Sigmoid colon (tissue), 6 donors: ENCODE measurements at regions not wholly inside any gene's neighbourhood (a gene's known extent, or its start where the extent isn't known, plus 50 kb on each side); places are given as distances from the start of the nearest gene placed in this dataset.

Experiments
- DNase-seq: peaks from one replicate; pipeline ENCODE4 v3.0.0-alpha.2; 2019
- H3K27ac ChIP-seq, 4 donors: fragments of 200-600 bp; sonication (generic); one replicate each; pipeline ENCODE4 v1.5.1; 2016 to 2019; ENCODE audit warnings: mild to moderate bottlenecking in 1 of 4
- H3K27me3 ChIP-seq, 3 donors: fragments of 200-600 bp; sonication (generic); one replicate each; pipeline ENCODE4 v1.5.1; 2019; ENCODE audit warnings: mild to moderate bottlenecking in 1 of 3
- H3K36me3 ChIP-seq, 4 donors: fragments of 200-600 bp; sonication (generic); one replicate each; pipeline ENCODE4 v1.5.1; 2016 to 2019
- H3K4me1 ChIP-seq, 4 donors: fragments of 200-600 bp; sonication (generic); one replicate each; pipeline ENCODE4 v1.5.1; 2017 to 2019
- H3K4me3 ChIP-seq, 4 donors: fragments of 200-600 bp; sonication (generic); one replicate each; pipeline ENCODE4 v1.5.1; 2017 to 2019; ENCODE audit warnings: mild to moderate bottlenecking in 2 of 4, moderate library complexity in 1 of 4
- H3K9me3 ChIP-seq, 4 donors: fragments of 200-600 bp in 3 of 4; sonication (generic) in 3 of 4; one replicate each; pipeline versions ENCODE4 v1.5.1 to v1.6.1; 2013 to 2019
- CTCF ChIP-seq, 4 experiments: fragments of 450-650 bp in 3 of 4; fragments of 200-600 bp in 1 of 4; IDR thresholded peaks; one replicate each; pipeline ENCODE4 v1.5.1; 2016 to 2019; ENCODE audit warnings: antibody characterized with exemption in 4 of 4, mild to moderate bottlenecking in 3 of 4, moderate library complexity in 2 of 4
- EP300 ChIP-seq, 4 donors: sonication (generic); formaldehyde crosslinking; IDR thresholded peaks; one replicate each; pipeline ENCODE4 v1.6.1; 2017; ENCODE audit warnings: antibody characterized with exemption in 4 of 4
- POLR2A ChIP-seq, 2 donors: fragments of 450-650 bp; IDR thresholded peaks; one replicate each; pipeline ENCODE4 v1.6.1; 2016; ENCODE audit warnings: antibody characterized with exemption in 2 of 2, mild to moderate bottlenecking in 2 of 2, moderate library complexity in 2 of 2
- POLR2AphosphoS5 ChIP-seq, 4 donors: sonication (generic); formaldehyde crosslinking; IDR thresholded peaks; one replicate each; pipeline ENCODE4 v1.6.1; 2017; ENCODE audit warnings: antibody characterized with exemption in 4 of 4
- whole genome bisulfite sequencing, 2 donors: extraction: QIAGEN DNeasy Blood & Tissue Kit; methylation state at CpG; one replicate each; pipeline ENCODE4 v1.1.7; 2013; 5-methylcytosine and 5-hydroxymethylcytosine counted together
- intact Hi-C: fragments of 100-400 bp; cut with DNase I; formaldehyde crosslinking; loops from one replicate; pipeline ENCODE4 v1.15.1; 2023
- donor health status: healthy with polysubstance abuse.
- donor health status: healthy.

- TF ChIP-seq POLR2A (IDR thresholded peaks at IDR 0.05): no peak
- TF ChIP-seq EP300 (IDR thresholded peaks at IDR 0.05): no peak
- TF ChIP-seq POLR2AphosphoS5 (IDR thresholded peaks at IDR 0.05): no peak
- no peak for TF ChIP-seq CTCF (IDR thresholded peaks at IDR 0.05)
- Histone ChIP-seq H3K4me3 (no peak overlapping the region), H3K36me3 (no peaks in the 10 kb centered on the region), H3K27ac (no peak overlapping the region), H3K27me3 (no peaks in the 10 kb centered on the region), H3K9me3 (no peaks in the 10 kb centered on the region), H3K4me1 (no peaks in the 10 kb centered on the region)
- no peak for DNase-seq
- intact Hi-C loops: no loop called here
- WGBS, 2 donors: 83 to 87% methylated on average over 3 of the region's 3 CpGs
Observed at GRCh38 chr4:108391701-108392455, 223.1 kb upstream of the LEF1 start.

- 94 to 96% methylated on average over 2 of the region's 2 CpGs for WGBS, 2 donors
- no peak for DNase-seq
Observed at GRCh38 chr4:108385076-108385475, 216.3 kb upstream of the LEF1 start.

GRCh38 chr4:108384544-108384943 lies 215.8 kb upstream of the LEF1 start:
- H3K4me3 ChIP-seq: no peak overlapping the region
- H3K36me3 ChIP-seq: no peaks in the 10 kb centered on the region
- no peak for TF ChIP-seq POLR2A (IDR thresholded peaks at IDR 0.05)
- no peak for TF ChIP-seq EP300 (IDR thresholded peaks at IDR 0.05)
- TF ChIP-seq POLR2AphosphoS5 (IDR thresholded peaks at IDR 0.05): no peak
- TF ChIP-seq CTCF (IDR thresholded peaks at IDR 0.05): no peak
- no peak overlapping the region for H3K27ac ChIP-seq
- H3K4me1 ChIP-seq: no peaks in the 10 kb centered on the region
- no peaks in the 10 kb centered on the region for H3K27me3 ChIP-seq
- DNase-seq: no peak
- intact Hi-C loops: no loop called here
- WGBS, 2 donors: 80 to 99% methylated on average over 1 of the region's 1 CpG
- no peaks in the 10 kb centered on the region for H3K9me3 ChIP-seq

More at GRCh38 chr4:108385076-108385475, 216.3 kb upstream of the LEF1 start:
- intact Hi-C loops: no loop called here
- no peaks in the 10 kb centered on the region for H3K27me3 ChIP-seq
- no peak overlapping the region for H3K27ac ChIP-seq
- TF ChIP-seq POLR2AphosphoS5 (IDR thresholded peaks at IDR 0.05) (no peak), EP300 (IDR thresholded peaks at IDR 0.05) (no peak), CTCF (IDR thresholded peaks at IDR 0.05) (no peak), POLR2A (IDR thresholded peaks at IDR 0.05) (no peak)
- no peak overlapping the region for H3K4me3 ChIP-seq
- no peaks in the 10 kb centered on the region for H3K4me1 ChIP-seq
- no peaks in the 10 kb centered on the region for H3K9me3 ChIP-seq
- no peaks in the 10 kb centered on the region for H3K36me3 ChIP-seq

- no peak for TF ChIP-seq POLR2A (IDR thresholded peaks at IDR 0.05)
- no peak for TF ChIP-seq POLR2AphosphoS5 (IDR thresholded peaks at IDR 0.05)
- no peak for TF ChIP-seq EP300 (IDR thresholded peaks at IDR 0.05)
- no peak for TF ChIP-seq CTCF (IDR thresholded peaks at IDR 0.05)
- H3K36me3 ChIP-seq: no peaks in the 10 kb centered on the region
- DNase-seq: no peak
- no peaks in the 10 kb centered on the region for H3K27me3 ChIP-seq
- intact Hi-C loops: no loop called here
- H3K27ac ChIP-seq: no peak overlapping the region
- no peak overlapping the region for H3K4me3 ChIP-seq
- H3K4me1 ChIP-seq: no peaks in the 10 kb centered on the region
- WGBS, 2 donors: 92 to 95% methylated on average over 4 of the region's 4 CpGs
- H3K9me3 ChIP-seq: no peaks in the 10 kb centered on the region
Observed at GRCh38 chr4:108383157-108383556, 214.4 kb upstream of the LEF1 start.

- intact Hi-C loops: no loop called here
- H3K36me3 ChIP-seq: no peaks in the 10 kb centered on the region
- no peaks in the 10 kb centered on the region for H3K4me1 ChIP-seq
- H3K27ac ChIP-seq: no peak overlapping the region
- DNase-seq: no peak
- H3K9me3 ChIP-seq: no peaks in the 10 kb centered on the region
- 93 to 97% methylated on average over 3 of the region's 3 CpGs for WGBS, 2 donors
- H3K27me3 ChIP-seq: no peaks in the 10 kb centered on the region
- no peak for TF ChIP-seq EP300 (IDR thresholded peaks at IDR 0.05)
- no peak for TF ChIP-seq POLR2A (IDR thresholded peaks at IDR 0.05)
- TF ChIP-seq CTCF (IDR thresholded peaks at IDR 0.05): no peak
- TF ChIP-seq POLR2AphosphoS5 (IDR thresholded peaks at IDR 0.05): no peak
- H3K4me3 ChIP-seq: no peak overlapping the region
Observed at GRCh38 chr4:108382751-108383150, 214.0 kb upstream of the LEF1 start.
